CD4-positive, alpha-beta T cell treated with Interleukin-17A for 4 hours (primary cell): ENCODE measurements at regions not wholly inside any gene's neighbourhood (a gene's known extent, or its start where the extent isn't known, plus 50 kb on each side); places are given as distances from the start of the nearest gene placed in this dataset.

Experiments
- DNase-seq: peaks from one replicate; pipeline ENCODE4 v3.0.0-alpha.2; 2020; ENCODE audit warnings: mixed read lengths

DNA sequence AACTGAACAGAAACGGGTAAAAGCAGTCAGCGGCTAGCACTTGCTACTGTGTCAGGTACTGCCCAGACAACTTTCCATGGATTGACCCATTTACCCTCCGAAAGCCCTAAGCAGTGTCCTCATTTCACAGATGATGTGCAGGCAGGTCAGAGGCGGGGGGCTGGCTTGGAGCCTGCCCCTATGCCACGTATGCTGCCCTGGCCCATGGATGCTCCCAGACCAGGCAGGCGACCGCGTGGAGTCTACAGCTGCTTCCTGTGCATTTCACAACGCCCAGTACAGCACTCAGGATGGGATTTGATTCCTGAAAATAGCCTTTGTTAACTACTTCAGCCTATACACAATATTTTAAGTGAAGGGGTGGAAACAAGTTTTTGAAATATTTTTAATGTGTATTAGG lies 202.9 kb downstream of the NXNL2 start:
- DNase-seq, result no peak

DNA sequence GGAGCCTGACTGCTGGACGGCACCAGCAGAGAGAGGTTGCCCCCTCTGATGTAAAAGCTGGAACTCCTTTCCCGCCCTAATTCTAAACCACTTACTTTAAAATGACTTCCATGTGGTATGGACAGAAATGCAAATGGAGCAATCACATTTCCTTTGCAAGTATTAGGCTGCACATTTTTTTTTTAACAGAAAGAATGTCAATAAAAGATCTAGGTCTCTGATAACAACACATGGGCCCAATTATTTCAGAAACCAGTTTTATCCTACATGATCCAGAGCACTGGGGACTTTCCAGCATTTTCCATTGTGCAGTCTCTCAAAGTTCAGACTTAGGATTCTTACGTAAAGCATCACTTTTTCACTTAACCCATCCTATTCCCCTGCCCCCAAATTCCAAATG lies 203.7 kb downstream of the NXNL2 start:
- no peak for DNase-seq

DNA sequence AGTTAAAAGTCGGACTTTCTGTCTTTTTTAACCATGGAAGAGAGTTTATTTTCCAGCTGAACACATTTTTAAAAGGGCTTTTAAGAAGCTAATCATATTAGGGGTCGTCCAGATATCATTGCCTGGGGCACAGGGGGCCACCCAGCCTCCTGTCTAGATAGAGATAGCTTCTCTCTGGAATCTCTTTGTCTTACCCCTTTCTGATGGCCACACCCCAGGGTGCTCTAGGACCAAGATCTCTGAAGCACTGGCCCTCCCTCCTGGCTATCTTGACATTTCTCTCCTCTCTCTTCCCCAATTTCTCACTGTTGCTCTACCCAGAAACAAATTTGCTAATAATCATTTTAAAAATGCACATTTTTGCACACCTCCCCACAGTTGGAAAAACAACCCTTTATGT lies 204.4 kb downstream of the NXNL2 start:
- no peak for DNase-seq

DNA sequence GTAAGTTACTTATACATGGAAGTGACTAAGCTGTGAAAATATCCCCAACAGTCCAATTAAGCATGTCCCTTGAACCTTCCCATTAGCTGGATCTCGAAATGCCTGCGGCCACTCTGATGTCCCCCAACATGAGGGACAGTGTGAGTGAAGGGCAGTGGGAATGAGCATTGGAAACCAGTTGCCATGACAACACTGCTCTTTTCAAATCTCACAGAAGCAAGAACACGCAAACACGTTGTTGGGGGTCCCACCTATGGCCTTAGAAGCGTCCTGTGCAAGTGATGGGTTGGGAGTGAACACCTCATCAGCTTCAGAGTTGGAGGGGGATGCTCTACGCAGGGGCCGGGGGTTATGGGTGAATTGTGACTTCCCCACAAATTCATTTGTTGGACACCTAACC lies 205.9 kb downstream of the NXNL2 start:
- DNase-seq, result no peak

DNA sequence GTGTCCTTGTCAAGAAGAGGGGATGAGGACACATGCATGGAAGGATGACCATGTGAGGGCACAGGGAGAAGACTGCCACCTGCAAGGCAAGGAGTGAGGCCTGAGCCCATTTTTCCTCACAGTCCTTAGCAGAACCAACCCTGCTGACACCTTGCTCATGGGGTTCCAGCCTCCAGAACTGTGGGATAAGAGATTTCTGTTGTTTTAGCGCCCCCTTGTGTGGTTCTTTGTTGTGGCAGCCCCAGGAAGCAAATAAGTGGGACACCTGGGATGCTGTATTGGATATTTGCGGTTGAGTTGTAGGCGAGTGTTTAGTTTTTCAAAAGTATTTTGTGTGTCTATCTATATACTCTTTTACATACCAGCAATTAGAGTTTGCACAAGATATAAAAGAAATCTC lies 206.4 kb downstream of the NXNL2 start:
- DNase-seq, result no peak

DNA sequence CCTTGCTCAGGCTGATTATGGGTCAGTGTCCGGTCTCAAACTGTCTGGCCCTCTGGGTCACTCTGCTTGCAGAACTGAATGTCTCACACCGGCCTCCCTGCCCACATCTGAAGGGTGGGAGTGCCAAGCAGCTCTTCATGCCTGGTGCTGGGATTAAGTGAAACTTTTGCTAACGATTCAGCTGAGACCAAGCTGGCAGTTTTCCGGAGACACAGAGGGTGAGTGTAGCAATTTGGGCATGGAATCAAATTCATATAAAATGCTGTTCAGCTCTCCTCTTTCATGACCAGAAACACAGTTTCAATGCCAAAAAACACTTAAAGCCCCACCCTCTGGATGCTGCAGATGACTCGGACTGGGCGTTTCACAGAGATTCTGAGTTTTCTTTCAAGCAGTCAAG lies 207.5 kb downstream of the NXNL2 start:
- no peak for DNase-seq

DNA sequence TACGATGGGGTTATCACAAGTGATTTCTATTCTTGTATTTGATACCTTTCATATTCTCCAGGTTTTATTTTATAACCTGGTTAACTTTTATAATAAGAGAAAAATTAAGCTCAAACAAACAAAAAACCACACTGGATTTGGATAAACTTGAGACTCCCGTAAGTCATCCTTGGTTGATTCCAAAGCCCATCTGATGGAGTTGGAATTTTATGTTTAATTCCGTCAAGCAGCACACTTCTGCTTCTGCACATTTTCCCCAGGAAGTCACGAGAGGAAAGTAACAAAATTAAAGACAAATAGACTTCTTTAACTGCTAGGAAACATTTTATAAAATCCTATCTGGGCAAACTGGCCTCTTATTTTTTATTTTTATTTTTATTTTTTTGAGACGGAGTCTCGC lies 207.9 kb downstream of the NXNL2 start:
- no peak for DNase-seq

DNA sequence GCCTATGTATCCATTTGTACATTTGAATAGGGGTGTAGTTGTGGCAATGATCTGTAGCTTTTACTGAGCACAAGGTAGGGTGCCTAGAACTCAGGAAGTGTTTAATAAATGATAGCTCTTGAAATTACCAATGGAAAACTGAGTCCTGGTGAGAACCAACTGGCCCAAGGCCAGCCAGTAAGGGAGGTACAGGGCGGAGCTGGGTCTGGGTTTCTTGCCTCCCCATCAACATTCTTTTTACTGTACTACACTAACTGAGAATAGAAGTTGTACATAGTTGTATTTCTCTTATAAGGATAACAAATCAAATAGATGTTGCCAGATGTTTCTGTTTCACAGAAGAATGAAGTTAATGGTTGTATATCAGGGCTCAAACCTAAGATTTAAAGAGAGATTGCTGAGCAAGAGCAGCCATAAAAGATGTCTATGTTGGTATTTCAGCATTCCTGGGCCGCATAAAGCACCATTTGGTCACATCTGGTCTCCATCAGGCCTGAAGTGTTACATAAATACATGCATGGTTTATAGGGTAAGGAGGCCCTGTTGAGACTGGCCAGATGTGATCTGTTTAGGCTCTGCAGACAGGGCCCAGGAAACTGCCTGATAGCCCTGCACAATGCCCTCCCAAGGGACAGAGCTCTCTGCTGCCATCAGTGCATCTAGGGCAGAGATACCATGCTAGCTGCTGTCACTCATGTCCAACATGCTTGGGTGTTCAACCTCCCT lies 210.5 kb downstream of the NXNL2 start:
- no peak for DNase-seq

DNA sequence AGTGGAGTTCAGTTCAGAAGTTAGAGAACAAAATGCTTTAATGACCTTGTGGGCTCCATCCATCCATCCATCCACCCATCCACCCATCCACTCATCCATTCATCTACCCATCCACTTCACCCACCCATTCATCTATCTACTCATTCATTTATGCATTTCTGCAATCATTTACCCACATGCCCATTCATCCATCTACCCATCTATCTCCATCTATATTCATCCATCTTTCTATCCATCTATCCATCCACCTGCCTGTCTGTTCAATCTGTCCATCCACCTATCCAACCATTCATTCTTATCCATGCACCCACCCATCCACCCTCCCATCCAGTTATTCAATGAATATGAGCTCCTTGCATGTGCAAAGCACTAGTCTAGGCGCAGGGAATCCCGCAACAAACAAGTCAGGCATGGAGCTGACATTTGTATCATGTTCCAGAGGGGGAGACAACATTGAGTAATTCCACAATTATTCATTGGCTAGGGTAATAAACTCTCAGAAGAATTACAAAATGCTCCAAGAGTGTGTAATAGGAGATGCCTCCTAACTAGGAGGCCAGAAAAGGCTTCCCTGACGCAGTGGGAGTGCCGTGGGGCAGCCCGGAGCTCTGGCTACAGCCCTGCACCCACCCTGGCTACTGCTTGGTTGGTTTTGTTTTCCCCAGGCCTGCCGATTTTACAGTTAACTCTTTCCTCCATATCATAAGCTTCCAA lies 211.2 kb downstream of the NXNL2 start:
- no peak for DNase-seq

DNA sequence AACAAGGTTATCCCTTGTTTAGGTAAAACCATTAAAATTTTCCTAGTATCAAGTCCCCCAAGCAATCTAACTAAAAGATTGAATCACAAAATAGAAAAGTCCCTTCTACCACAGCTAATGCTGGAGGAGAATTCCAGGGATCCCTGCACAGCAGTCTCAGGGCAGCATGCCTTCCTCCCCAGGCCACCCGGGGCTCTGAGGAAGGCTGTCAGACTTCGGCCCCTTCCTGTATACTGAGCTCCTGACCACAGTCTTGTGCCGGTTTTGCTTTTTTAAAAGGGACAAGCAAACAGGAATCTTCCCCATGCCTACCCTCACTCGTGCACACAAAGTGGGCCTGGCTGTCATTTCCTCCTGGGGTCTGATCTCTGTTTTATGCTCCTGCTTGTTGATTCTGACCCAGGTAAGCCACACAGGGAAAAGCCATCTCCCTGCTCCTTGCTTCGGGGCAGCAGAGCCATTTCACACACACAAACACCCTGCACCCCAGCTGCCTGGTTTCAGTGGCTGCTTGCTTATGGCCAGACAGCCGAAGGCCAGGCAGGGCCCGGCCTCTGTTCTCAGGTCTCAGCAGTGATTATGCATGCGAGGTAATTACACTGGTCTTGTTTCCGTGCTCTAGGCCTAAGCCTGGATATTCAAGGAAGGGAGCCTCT lies 211.9 kb downstream of the NXNL2 start:
- no peak for DNase-seq

DNA sequence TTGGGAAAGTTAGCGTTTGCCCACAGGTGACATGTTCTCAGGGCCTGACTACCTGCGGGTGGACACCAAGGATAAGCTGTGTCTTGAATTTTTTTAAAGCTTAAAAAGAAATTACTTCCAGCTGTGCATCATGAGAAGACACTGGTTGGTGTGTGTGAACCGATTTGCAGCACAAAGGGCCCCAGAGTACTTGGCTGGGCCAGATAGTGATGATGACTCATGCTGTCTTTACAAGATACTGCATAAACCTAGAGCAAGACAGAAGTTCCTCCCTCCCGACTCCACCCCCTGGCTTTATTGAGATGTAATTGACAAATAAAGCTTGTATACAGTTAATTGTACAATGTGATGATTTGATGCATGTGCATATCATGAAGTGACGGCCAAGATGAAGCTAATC lies 212.8 kb downstream of the NXNL2 start:
- DNase-seq, result no peak

DNA sequence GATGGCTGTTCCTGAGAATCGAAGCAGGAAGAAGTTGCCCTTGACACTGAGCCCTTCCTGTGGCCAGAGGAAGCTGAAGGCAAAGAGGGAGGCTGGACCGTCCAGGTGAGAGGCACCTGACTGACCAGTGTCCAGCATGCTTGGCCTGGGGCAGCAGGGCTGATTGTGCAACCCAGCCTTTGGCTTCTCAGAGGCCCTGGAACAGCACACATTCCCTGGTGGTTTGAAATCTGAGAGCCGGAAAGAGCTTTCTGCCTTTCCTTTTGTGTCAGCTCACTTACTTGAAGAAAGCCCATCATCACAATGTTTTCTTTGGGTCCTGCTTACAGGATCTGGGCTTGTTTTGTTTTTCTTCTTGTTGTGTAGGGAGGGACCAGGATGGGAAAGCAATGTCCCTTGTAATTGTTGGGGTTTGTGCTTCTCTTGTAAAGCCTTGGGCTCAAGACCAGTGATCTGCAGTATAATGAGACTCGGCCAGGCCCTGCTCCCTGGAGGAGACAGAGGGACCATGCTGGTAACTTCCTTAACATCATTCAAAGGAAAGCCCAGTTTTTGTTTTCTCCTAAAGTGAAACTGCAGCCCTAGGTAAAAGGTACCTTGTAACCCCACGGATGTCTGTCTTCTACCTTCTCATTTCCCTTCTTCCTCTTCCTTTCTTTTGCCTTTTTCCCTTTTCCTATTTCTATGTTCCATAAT lies 213.7 kb downstream of the NXNL2 start:
- no peak for DNase-seq

DNA sequence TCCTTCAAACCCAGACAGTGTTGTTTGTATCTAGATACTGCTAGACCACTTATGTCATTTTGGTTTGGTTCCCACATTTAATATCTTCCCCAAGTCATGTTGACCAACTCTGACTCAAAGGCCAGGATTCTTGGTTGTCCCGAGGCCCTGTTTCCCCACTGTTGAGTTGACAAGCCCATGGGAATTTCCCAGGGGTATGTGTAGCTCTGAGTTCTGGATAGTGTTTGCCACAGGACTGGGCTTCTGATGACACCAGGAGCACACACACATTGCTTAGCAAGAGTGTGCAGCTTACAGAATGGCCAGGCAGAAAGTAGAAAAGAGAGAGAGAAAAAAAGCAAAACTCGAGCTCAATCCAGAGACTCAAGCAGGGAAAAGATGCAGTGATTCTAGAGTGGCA lies 214.4 kb downstream of the NXNL2 start:
- no peak for DNase-seq

DNA sequence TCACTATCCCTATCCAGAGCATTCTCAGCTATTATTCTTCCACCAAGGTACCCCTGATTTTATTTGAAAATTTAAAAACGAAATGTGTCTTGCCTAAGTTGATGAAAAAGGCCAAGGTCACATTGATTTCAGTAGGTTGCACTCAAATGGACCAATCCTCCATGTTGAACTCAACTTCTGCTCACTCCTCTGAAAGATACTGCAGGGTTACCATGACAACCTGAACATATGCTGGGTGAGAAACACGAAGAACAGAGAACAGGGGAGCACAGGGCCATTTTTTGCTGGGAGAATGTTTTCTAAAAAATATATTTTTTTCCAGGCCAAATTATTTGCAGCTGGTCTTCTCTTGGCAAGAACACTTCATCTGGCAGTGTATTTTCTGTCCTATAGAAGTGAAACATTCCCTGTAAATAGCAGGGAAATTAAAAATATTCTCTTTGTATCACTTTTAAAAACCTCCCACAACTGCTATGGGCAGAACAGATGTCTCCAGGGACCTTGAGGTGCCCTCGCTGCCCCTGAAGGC lies 215.9 kb downstream of the NXNL2 start:
- DNase-seq, result no peak

DNA sequence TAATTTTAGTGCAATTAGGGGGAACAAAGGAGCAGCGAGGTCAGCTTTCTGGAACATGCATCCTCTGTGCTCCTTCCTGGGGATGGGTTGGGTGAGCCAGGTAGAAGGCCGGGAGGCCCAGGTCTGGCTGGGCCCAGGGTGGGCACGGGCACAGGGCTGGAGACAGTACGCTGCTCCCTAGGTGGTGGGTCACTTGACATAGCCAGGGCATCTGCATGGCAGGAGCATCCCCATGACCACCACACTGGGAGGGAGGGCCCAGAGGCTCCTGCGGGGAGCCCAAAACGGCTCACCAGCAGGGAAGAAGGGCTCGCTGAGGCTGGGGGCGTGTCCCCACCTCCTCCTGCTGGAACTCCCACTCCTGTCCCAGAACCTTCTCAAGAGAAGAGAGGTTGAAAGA lies 216.8 kb downstream of the NXNL2 start:
- DNase-seq, result no peak

DNA sequence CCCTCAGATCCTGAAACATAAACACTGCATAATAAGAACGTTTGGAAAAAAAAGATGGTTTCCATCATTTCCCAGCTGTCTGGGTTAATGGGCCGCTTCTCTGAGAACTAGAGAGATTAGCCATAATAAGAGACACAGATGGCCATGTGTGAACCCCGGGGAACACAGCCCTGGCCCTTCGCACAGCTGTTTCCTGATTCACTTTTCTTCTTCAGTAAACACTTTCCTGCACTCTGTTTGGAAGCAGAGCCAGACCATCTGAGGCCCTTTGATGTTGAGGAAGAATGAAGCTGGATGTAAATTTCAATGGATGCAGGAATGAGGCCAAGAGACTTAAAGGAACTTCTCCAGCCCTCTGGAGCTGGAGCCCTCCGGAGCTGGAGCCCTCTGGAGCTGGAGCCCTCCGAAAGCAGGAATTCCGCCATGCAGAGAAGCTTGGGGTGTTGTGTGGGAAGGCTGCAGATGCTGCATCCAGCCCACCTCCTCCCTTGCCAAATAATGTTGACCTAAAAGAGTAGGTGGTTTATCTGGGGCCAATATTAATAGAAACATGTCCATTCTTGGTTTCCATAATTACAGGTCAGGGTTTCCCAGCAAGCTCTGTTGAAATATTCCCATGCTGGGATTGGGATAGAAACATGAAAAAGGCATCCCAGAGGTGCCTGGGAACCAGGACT lies 218.9 kb downstream of the NXNL2 start:
- no peak for DNase-seq

DNA sequence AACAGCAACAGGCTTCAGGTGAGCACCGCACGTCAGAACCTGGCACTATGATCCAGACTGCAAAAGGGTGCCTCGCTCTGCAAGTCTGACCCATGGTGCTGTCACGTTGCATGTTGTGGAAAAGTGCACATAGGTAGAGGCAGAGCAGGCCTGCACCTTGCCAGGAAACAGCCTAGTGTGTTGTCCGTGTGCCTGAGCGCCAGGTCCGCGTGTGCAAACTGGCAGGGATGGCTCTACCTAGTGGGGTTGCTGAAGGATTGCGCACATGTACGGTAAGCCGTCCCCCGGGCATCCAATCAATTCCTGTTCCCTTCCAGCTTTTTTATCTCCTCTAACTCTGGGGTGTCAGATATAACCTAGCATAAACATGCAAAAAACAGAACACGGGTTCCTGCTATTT lies 219.5 kb downstream of the NXNL2 start:
- DNase-seq, result no peak

DNA sequence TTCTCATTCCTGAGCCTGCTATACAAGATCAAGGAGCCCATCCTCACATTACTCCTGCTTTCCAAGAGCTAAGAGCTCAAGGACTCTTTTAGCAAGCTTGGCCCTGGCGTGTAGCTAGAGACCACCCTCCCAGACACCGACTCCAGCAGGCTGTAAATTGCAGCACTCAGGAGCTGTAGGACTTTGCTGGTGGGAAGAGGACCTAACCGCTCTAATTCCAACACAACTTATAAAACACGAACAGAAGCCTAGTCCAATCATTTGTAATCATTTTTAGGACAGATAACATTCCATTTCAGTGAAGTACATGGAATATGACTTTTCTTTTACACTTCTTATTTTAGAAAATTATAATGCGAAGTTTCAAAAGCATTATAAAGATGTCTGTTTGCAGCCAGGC lies 219.9 kb downstream of the NXNL2 start:
- no peak for DNase-seq

DNA sequence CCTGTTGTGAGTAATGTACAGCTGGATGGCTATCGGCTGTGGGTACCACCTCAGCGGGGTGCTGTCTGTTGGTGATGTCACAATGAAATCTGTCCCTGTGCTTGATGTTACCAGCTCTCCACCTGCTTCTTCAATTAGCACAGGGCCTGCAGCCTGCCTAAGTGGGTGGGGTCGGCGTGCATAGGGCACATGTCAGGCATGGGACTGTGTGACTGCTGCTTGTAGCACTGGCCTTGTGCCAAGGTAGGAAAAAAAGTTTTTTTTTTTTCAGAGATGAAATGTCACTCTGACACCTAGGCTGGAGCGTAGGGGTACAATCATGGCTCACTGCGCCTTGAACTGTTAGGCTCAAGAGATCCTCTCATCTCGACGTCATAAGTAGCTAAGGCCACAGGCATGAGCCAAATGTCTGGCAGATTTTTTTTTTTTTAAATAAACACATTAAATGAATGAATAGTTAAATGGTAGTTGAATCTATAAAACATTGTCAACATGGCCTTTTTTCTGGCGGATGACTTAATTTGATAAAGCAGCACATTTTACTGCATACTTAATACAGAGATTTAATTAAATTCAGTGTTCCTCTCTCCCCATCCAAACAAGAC lies 222.5 kb downstream of the NXNL2 start:
- no peak for DNase-seq

DNA sequence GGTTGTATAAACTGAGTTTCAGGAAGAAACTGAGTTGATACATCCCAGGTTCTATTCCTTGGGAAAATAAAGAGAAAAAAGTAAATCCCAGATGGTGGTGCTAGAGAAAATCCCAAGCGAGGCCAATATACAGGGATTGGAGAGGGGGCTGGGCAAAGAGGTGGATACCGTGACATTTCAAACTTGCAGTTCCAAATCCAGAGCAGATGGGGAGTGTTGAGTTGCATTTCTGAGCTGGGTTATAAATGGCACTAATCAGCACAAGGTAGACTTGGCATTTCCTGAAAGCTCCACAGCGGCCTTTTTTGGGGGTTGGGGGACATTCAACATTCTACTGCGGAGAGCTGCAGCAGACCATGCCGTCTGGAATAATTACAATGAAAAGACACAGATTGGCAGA lies 224.4 kb downstream of the NXNL2 start:
- no peak for DNase-seq

DNA sequence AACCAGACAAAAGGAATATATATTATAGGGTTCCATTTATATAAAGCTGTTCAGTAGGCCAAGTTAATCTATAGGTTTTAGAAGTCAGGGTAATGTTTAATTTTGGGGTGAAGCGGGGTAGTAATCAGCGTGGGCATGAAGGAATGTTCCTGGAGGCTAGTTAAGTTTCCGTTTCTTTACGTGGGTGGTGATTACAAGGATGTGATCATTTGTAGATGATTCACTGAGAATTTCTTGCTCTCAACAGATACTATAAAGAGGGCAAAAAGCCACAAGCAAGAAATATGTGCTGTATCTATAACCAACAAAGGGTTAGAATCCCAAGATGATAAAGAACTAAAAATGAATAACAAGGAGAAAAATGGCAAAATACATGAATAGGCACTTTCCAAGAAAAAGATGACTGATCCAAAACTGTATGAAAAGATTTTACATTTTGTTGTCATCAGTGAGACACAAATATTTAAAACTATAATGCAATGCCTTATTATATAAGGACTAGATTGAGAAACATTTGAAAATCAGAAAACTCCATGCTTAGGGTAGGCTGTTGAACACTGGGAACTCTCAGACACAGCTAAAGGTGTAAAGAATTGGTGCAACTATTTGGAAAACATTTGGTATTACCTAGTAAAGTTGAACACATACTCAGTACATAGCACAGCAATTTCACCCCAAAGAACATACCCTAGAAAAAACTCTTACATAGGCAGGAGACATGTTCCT lies 224.3 kb upstream of the S1PR3 start:
- DNase-seq, result no peak

DNA sequence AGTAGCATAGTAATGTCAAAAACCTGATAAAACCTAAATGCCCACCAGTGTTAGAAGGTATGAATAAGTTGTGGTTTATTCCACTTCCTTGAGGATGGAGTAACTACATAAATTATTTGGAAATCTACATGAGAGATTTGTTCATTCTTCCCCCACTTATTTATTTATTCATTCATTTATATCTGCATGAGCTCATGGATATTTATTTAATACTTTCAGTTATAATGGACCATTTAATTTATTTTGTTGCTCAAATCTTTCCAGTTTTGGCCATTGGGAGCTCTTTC lies 223.8 kb upstream of the S1PR3 start:
- DNase-seq, result no peak
